ENCODE measurements at regions not wholly inside any gene's neighbourhood (a gene's known extent, or its start where the extent isn't known, plus 50 kb on each side); places are given as distances from the start of the nearest gene placed in this dataset.

GRCh38 chr4:152117520-152117919, 356.7 kb upstream of the GATB start:
- TF ChIP-seq CTCF (IDR thresholded peaks at IDR 0.05; ENCODE audit: low read depth, low read length), result no peak

GRCh38 chr4:152117054-152117453, 356.2 kb upstream of the GATB start:
- H3K4me3 ChIP-seq (ENCODE audit: low read depth, low read length), result no peak overlapping the region
- no peak for TF ChIP-seq CTCF (IDR thresholded peaks at IDR 0.05; ENCODE audit: low read depth, low read length)

More at GRCh38 chr4:152117520-152117919, 356.7 kb upstream of the GATB start:
- no peak overlapping the region for H3K4me3 ChIP-seq (ENCODE audit: low read depth, low read length)

- no peak overlapping the region for H3K4me3 ChIP-seq (ENCODE audit: low read depth, low read length)
- TF ChIP-seq CTCF (IDR thresholded peaks at IDR 0.05; ENCODE audit: low read depth, low read length), result no peak
Measured at GRCh38 chr4:152115794-152116193, 355.0 kb upstream of the GATB start.

- no peak for TF ChIP-seq CTCF (IDR thresholded peaks at IDR 0.05; ENCODE audit: low read depth, low read length)
- no peak overlapping the region for H3K4me3 ChIP-seq (ENCODE audit: low read depth, low read length)
Measured at GRCh38 chr4:152115118-152115517, 354.3 kb upstream of the GATB start.

- TF ChIP-seq CTCF (IDR thresholded peaks at IDR 0.05; ENCODE audit: low read depth, low read length), result no peak
- H3K4me3 ChIP-seq (ENCODE audit: low read depth, low read length), result no peak overlapping the region
Measured at GRCh38 chr4:152114562-152114961, 353.8 kb upstream of the GATB start.

GRCh38 chr4:152112887-152113286, 352.1 kb upstream of the GATB start:
- TF ChIP-seq CTCF (IDR thresholded peaks at IDR 0.05; ENCODE audit: low read depth, low read length), result no peak
- no peak overlapping the region for H3K4me3 ChIP-seq (ENCODE audit: low read depth, low read length)

- H3K4me3 ChIP-seq (ENCODE audit: low read depth, low read length), result no peak overlapping the region
- TF ChIP-seq CTCF (IDR thresholded peaks at IDR 0.05; ENCODE audit: low read depth, low read length), result no peak
Measured at GRCh38 chr4:152112190-152112589, 351.4 kb upstream of the GATB start.
